ENCODE measurements at regions not wholly inside any gene's neighbourhood (a gene's known extent, or its start where the extent isn't known, plus 50 kb on each side); places are given as distances from the start of the nearest gene placed in this dataset.

GRCh38 chr9:87179553-87180340 is 232.4 kb upstream of the GAS1 start:
- Histone ChIP-seq H3K9ac (ENCODE audit: low read length in 5 of 5) (no peak overlapping the region), H3K4me3 (ENCODE audit: low read depth in 1 of 5, low read length in 5 of 5) (no peak overlapping the region), H3K9me3 (ENCODE audit: control insufficient read depth in 5 of 5, low read length in 5 of 5) (peaks cover 0 to 6% (median 0%) of the 10 kb centered on the region in 5 donors), H3K4me1 (ENCODE audit: control insufficient read depth in 5 of 5, insufficient read depth in 5 of 5, low read length in 5 of 5) (peaks cover 0 to 2% (median 0%) of the 10 kb centered on the region in 5 donors), H3K36me3 (ENCODE audit: control insufficient read depth in 5 of 5, insufficient read depth in 5 of 5, low read length in 5 of 5) (no peaks in the 10 kb centered on the region), H3K27ac (ENCODE audit: low read depth, low read length) (no peak overlapping the region), H3K27me3 (ENCODE audit: control insufficient read depth in 5 of 5, insufficient read depth in 4 of 5, low read length in 5 of 5) (no peaks in the 10 kb centered on the region)

GRCh38 chr9:87180361-87180760 is 233.1 kb upstream of the GAS1 start:
- Histone ChIP-seq H3K27me3 (ENCODE audit: control insufficient read depth in 5 of 5, insufficient read depth in 4 of 5, low read length in 5 of 5) (no peaks in the 10 kb centered on the region), H3K36me3 (ENCODE audit: control insufficient read depth in 5 of 5, insufficient read depth in 5 of 5, low read length in 5 of 5) (no peaks in the 10 kb centered on the region), H3K4me1 (ENCODE audit: control insufficient read depth in 5 of 5, insufficient read depth in 5 of 5, low read length in 5 of 5) (peaks cover 0 to 2% (median 0%) of the 10 kb centered on the region in 5 donors), H3K27ac (ENCODE audit: low read depth, low read length) (no peak overlapping the region), H3K9ac (ENCODE audit: low read length in 5 of 5) (no peak overlapping the region), H3K9me3 (ENCODE audit: control insufficient read depth in 5 of 5, low read length in 5 of 5) (peaks cover 0 to 6% (median 0%) of the 10 kb centered on the region in 5 donors), H3K4me3 (ENCODE audit: low read depth in 1 of 5, low read length in 5 of 5) (no peak overlapping the region)

- Histone ChIP-seq H3K9me3 (ENCODE audit: control insufficient read depth in 5 of 5, low read length in 5 of 5) (peaks cover 0 to 6% (median 0%) of the 10 kb centered on the region in 5 donors), H3K4me3 (ENCODE audit: low read depth in 1 of 5, low read length in 5 of 5) (no peak overlapping the region), H3K4me1 (ENCODE audit: control insufficient read depth in 5 of 5, insufficient read depth in 5 of 5, low read length in 5 of 5) (peaks cover 0 to 2% (median 0%) of the 10 kb centered on the region in 5 donors), H3K9ac (ENCODE audit: low read length in 5 of 5) (no peak overlapping the region), H3K27ac (ENCODE audit: low read depth, low read length) (no peak overlapping the region), H3K27me3 (ENCODE audit: control insufficient read depth in 5 of 5, insufficient read depth in 4 of 5, low read length in 5 of 5) (no peaks in the 10 kb centered on the region), H3K36me3 (ENCODE audit: control insufficient read depth in 5 of 5, insufficient read depth in 5 of 5, low read length in 5 of 5) (no peaks in the 10 kb centered on the region)
These were observed 233.5 kb upstream of the GAS1 start for GRCh38 chr9:87180841-87181240.

- Histone ChIP-seq H3K9ac (ENCODE audit: low read length in 5 of 5) (no peak overlapping the region), H3K9me3 (ENCODE audit: control insufficient read depth in 5 of 5, low read length in 5 of 5) (peaks cover 0 to 6% (median 0%) of the 10 kb centered on the region in 5 donors), H3K4me3 (ENCODE audit: low read depth in 1 of 5, low read length in 5 of 5) (no peak overlapping the region), H3K27ac (ENCODE audit: low read depth, low read length) (no peak overlapping the region), H3K27me3 (ENCODE audit: control insufficient read depth in 5 of 5, insufficient read depth in 4 of 5, low read length in 5 of 5) (no peaks in the 10 kb centered on the region), H3K36me3 (ENCODE audit: control insufficient read depth in 5 of 5, insufficient read depth in 5 of 5, low read length in 5 of 5) (no peaks in the 10 kb centered on the region), H3K4me1 (ENCODE audit: control insufficient read depth in 5 of 5, insufficient read depth in 5 of 5, low read length in 5 of 5) (peaks cover 0 to 2% (median 0%) of the 10 kb centered on the region in 5 donors)
These were observed 234.4 kb upstream of the GAS1 start for GRCh38 chr9:87181670-87182069.

- Histone ChIP-seq H3K4me3 (ENCODE audit: low read depth in 1 of 5, low read length in 5 of 5) (no peak overlapping the region), H3K36me3 (ENCODE audit: control insufficient read depth in 5 of 5, insufficient read depth in 5 of 5, low read length in 5 of 5) (no peaks in the 10 kb centered on the region), H3K27ac (ENCODE audit: low read depth, low read length) (no peak overlapping the region), H3K4me1 (ENCODE audit: control insufficient read depth in 5 of 5, insufficient read depth in 5 of 5, low read length in 5 of 5) (no peaks in the 10 kb centered on the region), H3K27me3 (ENCODE audit: control insufficient read depth in 5 of 5, insufficient read depth in 4 of 5, low read length in 5 of 5) (peaks cover 0 to 2% (median 0%) of the 10 kb centered on the region in 5 donors), H3K9me3 (ENCODE audit: control insufficient read depth in 5 of 5, low read length in 5 of 5) (peaks cover 0 to 6% (median 0%) of the 10 kb centered on the region in 5 donors), H3K9ac (ENCODE audit: low read length in 5 of 5) (no peak overlapping the region)
These were observed 237.8 kb upstream of the GAS1 start for GRCh38 chr9:87184956-87185642.

- Histone ChIP-seq H3K4me1 (ENCODE audit: control insufficient read depth in 5 of 5, insufficient read depth in 5 of 5, low read length in 5 of 5) (no peaks in the 10 kb centered on the region), H3K4me3 (ENCODE audit: low read depth in 1 of 5, low read length in 5 of 5) (no peak overlapping the region), H3K9me3 (ENCODE audit: control insufficient read depth in 5 of 5, low read length in 5 of 5) (peaks cover 0 to 6% (median 0%) of the 10 kb centered on the region in 5 donors), H3K27ac (ENCODE audit: low read depth, low read length) (no peak overlapping the region), H3K27me3 (ENCODE audit: control insufficient read depth in 5 of 5, insufficient read depth in 4 of 5, low read length in 5 of 5) (peaks cover 0 to 2% (median 0%) of the 10 kb centered on the region in 5 donors), H3K9ac (ENCODE audit: low read length in 5 of 5) (no peak overlapping the region), H3K36me3 (ENCODE audit: control insufficient read depth in 5 of 5, insufficient read depth in 5 of 5, low read length in 5 of 5) (no peaks in the 10 kb centered on the region)
These were observed 240.3 kb upstream of the GAS1 start for GRCh38 chr9:87187656-87188055.

GRCh38 chr9:87189006-87189405 is 241.7 kb upstream of the GAS1 start:
- H3K27me3 ChIP-seq (ENCODE audit: control insufficient read depth in 5 of 5, insufficient read depth in 4 of 5, low read length in 5 of 5), result peaks cover 0 to 2% (median 0%) of the 10 kb centered on the region in 5 donors
- H3K4me3 ChIP-seq (ENCODE audit: low read depth in 1 of 5, low read length in 5 of 5), result no peak overlapping the region
- H3K27ac ChIP-seq (ENCODE audit: low read depth, low read length), result no peak overlapping the region
- no peaks in the 10 kb centered on the region for H3K4me1 ChIP-seq (ENCODE audit: control insufficient read depth in 5 of 5, insufficient read depth in 5 of 5, low read length in 5 of 5)
- no peak overlapping the region for H3K9ac ChIP-seq (ENCODE audit: low read length in 5 of 5)
- no peaks in the 10 kb centered on the region for H3K9me3 ChIP-seq (ENCODE audit: control insufficient read depth in 5 of 5, low read length in 5 of 5)
- H3K36me3 ChIP-seq (ENCODE audit: control insufficient read depth in 5 of 5, insufficient read depth in 5 of 5, low read length in 5 of 5), result no peaks in the 10 kb centered on the region

- Histone ChIP-seq H3K27me3 (ENCODE audit: control insufficient read depth in 5 of 5, insufficient read depth in 4 of 5, low read length in 5 of 5) (peaks cover 3 to 11% (median 6%) of the 10 kb centered on the region in 5 donors), H3K4me1 (ENCODE audit: control insufficient read depth in 5 of 5, insufficient read depth in 5 of 5, low read length in 5 of 5) (no peaks in the 10 kb centered on the region), H3K36me3 (ENCODE audit: control insufficient read depth in 5 of 5, insufficient read depth in 5 of 5, low read length in 5 of 5) (no peaks in the 10 kb centered on the region), H3K9me3 (ENCODE audit: control insufficient read depth in 5 of 5, low read length in 5 of 5) (no peaks in the 10 kb centered on the region), H3K27ac (ENCODE audit: low read depth, low read length) (no peak overlapping the region), H3K9ac (ENCODE audit: low read length in 5 of 5) (no peak overlapping the region), H3K4me3 (ENCODE audit: low read depth in 1 of 5, low read length in 5 of 5) (no peak overlapping the region)
These were observed 245.8 kb upstream of the GAS1 start for GRCh38 chr9:87193151-87193550.

GRCh38 chr9:87193925-87194868 is 246.9 kb upstream of the GAS1 start:
- no peaks in the 10 kb centered on the region for H3K9me3 ChIP-seq (ENCODE audit: control insufficient read depth in 5 of 5, low read length in 5 of 5)
- no peaks in the 10 kb centered on the region for H3K4me1 ChIP-seq (ENCODE audit: control insufficient read depth in 5 of 5, insufficient read depth in 5 of 5, low read length in 5 of 5)
- H3K4me3 ChIP-seq (ENCODE audit: low read depth in 1 of 5, low read length in 5 of 5), result no peak overlapping the region
- H3K36me3 ChIP-seq (ENCODE audit: control insufficient read depth in 5 of 5, insufficient read depth in 5 of 5, low read length in 5 of 5), result no peaks in the 10 kb centered on the region
- H3K9ac ChIP-seq (ENCODE audit: low read length in 5 of 5), result no peak overlapping the region
- peaks cover 3 to 11% (median 6%) of the 10 kb centered on the region in 5 donors for H3K27me3 ChIP-seq (ENCODE audit: control insufficient read depth in 5 of 5, insufficient read depth in 4 of 5, low read length in 5 of 5)
- H3K27ac ChIP-seq (ENCODE audit: low read depth, low read length), result no peak overlapping the region
